HG03521 (cell line): ENCODE measurements at regions not wholly inside any gene's neighbourhood (a gene's known extent, or its start where the extent isn't known, plus 50 kb on each side); places are given as distances from the start of the nearest gene placed in this dataset.
"Not testable (repeated sequence)": the region's sequence is repeated elsewhere in the genome, so short reads cannot be mapped to it uniquely, and the experiment has no call there.

Experiments used
- ATAC-seq: cut with Tn5 transposase; IDR thresholded peaks from one replicate; pipeline ENCODE4 v1.9.1; 2021; ENCODE audit warnings: mild to moderate bottlenecking, moderate library complexity; ENCODE audit not compliant: unreplicated experiment

- ATAC-seq = no peak
These were observed 648.4 kb upstream of the HTR2C start for GRCh38 chrX:113935518-113935917.

- no peak for ATAC-seq
These were observed 650.0 kb upstream of the HTR2C start for GRCh38 chrX:113933931-113934330.

- no peak for ATAC-seq
These were observed 654.9 kb upstream of the HTR2C start for GRCh38 chrX:113929004-113929403.

GRCh38 chrX:113920661-113921060 is 663.2 kb upstream of the HTR2C start:
- no peak for ATAC-seq

GRCh38 chrX:113919387-113919786 is 664.5 kb upstream of the HTR2C start:
- no peak for ATAC-seq

- no peak for ATAC-seq
These were observed 677.7 kb upstream of the HTR2C start for GRCh38 chrX:113906168-113906567.

- ATAC-seq = no peak
These were observed 691.0 kb upstream of the HTR2C start for GRCh38 chrX:113892891-113893290.

- ATAC-seq = no peak
These were observed 691.5 kb upstream of the HTR2C start for GRCh38 chrX:113892401-113892800.

- no peak for ATAC-seq
These were observed 710.8 kb upstream of the HTR2C start for GRCh38 chrX:113873056-113873455.

GRCh38 chrX:113868711-113869110 is 715.2 kb upstream of the HTR2C start:
- ATAC-seq = no peak

- ATAC-seq = no peak
These were observed 715.7 kb upstream of the HTR2C start for GRCh38 chrX:113868177-113868576.

GRCh38 chrX:113849408-113849807 is 734.5 kb upstream of the HTR2C start:
- no peak for ATAC-seq

- no peak for ATAC-seq
These were observed 750.5 kb upstream of the HTR2C start for GRCh38 chrX:113833096-113834055.

GRCh38 chrX:113828470-113828869 is 755.4 kb upstream of the HTR2C start:
- ATAC-seq = no peak

GRCh38 chrX:113818346-113818745 is 765.5 kb upstream of the HTR2C start:
- ATAC-seq = no peak

- no peak for ATAC-seq
These were observed 779.1 kb upstream of the HTR2C start for GRCh38 chrX:113804819-113805218.

GRCh38 chrX:113804291-113804690 is 779.6 kb upstream of the HTR2C start:
- ATAC-seq = no peak

GRCh38 chrX:113802837-113803236 is 781.0 kb upstream of the HTR2C start:
- ATAC-seq = no peak

- ATAC-seq = no peak
These were observed 782.9 kb upstream of the HTR2C start for GRCh38 chrX:113800955-113801354.

- no peak for ATAC-seq
These were observed 790.3 kb upstream of the HTR2C start for GRCh38 chrX:113793563-113793962.

- ATAC-seq = no peak
These were observed 792.9 kb upstream of the HTR2C start for GRCh38 chrX:113790987-113791386.

GRCh38 chrX:113784754-113785153 is 799.1 kb upstream of the HTR2C start:
- not testable (repeated sequence) for ATAC-seq

- no peak for ATAC-seq
These were observed 813.1 kb upstream of the HTR2C start for GRCh38 chrX:113770806-113771205.
